H1 (cell line): ENCODE measurements at regions not wholly inside any gene's neighbourhood (a gene's known extent, or its start where the extent isn't known, plus 50 kb on each side); places are given as distances from the start of the nearest gene placed in this dataset.

Experiments
- CTCF ChIP-seq, 3 experiments: IDR thresholded peaks; 1 replicate in 2 of 3; 2 replicates in 1 of 3; pipeline versions ENCODE4 v1.5.1 to v1.6.1; 2011; ENCODE audit warnings: low read length in 3 of 3, mild to moderate bottlenecking in 3 of 3, inconsistent platforms in 2 of 3, low read depth in 1 of 3, moderate library complexity in 1 of 3; ENCODE audit not compliant: insufficient read depth in 1 of 3; ENCODE audit errors: control extremely low read depth in 1 of 3
- USF2 ChIP-seq: IDR thresholded peaks from 2 replicates; pipeline ENCODE4 v1.6.1; 2011; ENCODE audit warnings: low read length, improper control_type of control experiment

GRCh38 chr11:123338997-123339752, 90.9 kb upstream of the GRAMD1B start:
- TF ChIP-seq CTCF (IDR thresholded peaks at IDR 0.05; ENCODE audit: control extremely low read depth in 1 of 3, insufficient read depth in 1 of 3, low read depth in 1 of 3, low read length in 3 of 3) (no peak), USF2 (no peak)
